ENCODE measurements at regions not wholly inside any gene's neighbourhood (a gene's known extent, or its start where the extent isn't known, plus 50 kb on each side); places are given as distances from the start of the nearest gene placed in this dataset.

GRCh38 chr22:47808236-47808635, 1045.8 kb downstream of the TBC1D22A start:
- no peak for TF ChIP-seq CTCF (IDR thresholded peaks at IDR 0.05; ENCODE audit: low read length)
- TF ChIP-seq EZH2 (optimal IDR thresholded peaks at IDR 0.05; ENCODE audit: low read depth, low read length) = no peak
- no peak for TF ChIP-seq EZH2phosphoT487 (IDR thresholded peaks at IDR 0.05; ENCODE audit: low read length)

Data from MM.1S (cell line).